GM18907 (cell line): ENCODE measurements at regions not wholly inside any gene's neighbourhood (a gene's known extent, or its start where the extent isn't known, plus 50 kb on each side); places are given as distances from the start of the nearest gene placed in this dataset.

Experiments used
- ATAC-seq: cut with Tn5 transposase; IDR thresholded peaks from one replicate; pipeline ENCODE4 v1.9.1; 2021; ENCODE audit warnings: mild to moderate bottlenecking, moderate library complexity; ENCODE audit not compliant: unreplicated experiment

- no peak for ATAC-seq
Measured at GRCh38 chr16:6453742-6454141, 878.9 kb upstream of the RBFOX1 start.

DNA sequence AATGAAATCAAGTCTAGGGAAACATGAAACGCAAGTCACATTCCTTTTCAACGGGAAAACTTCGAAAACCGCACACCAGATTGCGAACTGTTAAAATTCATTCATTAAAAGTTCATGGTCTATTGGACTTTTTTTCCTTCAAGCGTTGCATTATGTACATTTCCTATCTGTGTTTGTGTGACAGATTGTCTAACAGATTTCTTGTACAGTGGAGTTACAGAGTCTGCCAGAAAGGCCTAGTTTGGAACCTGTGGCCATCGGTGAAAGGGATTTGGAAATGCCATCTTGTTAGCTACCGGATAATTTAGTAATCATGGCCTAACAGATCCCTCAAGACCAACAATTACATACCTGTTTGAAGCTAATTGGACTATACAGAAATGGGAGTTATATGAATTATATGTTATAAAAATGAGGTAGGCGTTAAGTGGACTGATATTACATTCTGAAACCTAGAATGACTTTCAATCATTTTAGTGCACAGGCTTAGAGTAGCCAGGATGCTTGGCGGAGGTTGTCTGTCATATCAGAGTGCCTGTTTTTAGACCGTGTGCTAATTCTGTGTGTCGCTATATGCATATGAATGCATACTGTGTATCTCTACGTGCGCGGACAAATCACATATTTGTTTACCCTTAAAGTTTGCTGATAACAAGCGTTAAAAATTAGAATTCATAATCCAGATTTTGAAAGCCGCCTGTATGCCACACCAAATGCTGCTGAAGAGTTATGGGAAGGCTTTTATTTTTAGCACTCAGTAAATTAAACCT lies 885.4 kb upstream of the RBFOX1 start:
- ATAC-seq, result no peak

DNA sequence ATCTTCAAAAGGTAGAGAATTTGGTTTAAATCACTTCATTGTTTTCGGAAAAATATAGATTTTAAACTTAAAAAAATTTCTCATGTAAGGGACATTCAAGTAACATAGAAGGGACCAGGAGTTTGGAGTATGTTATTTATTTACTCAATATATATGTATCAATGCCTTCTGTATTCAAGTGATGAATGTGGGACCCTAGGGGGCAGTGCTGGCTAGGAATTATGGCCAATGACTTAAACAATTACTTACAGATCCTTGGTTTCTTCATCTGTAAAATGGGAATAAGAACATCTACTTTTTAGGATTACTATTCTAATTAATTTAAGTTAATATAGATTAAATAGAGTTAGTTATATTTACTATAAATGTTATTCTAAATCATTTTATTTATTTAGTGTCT lies 886.3 kb upstream of the RBFOX1 start:
- ATAC-seq, result no peak

DNA sequence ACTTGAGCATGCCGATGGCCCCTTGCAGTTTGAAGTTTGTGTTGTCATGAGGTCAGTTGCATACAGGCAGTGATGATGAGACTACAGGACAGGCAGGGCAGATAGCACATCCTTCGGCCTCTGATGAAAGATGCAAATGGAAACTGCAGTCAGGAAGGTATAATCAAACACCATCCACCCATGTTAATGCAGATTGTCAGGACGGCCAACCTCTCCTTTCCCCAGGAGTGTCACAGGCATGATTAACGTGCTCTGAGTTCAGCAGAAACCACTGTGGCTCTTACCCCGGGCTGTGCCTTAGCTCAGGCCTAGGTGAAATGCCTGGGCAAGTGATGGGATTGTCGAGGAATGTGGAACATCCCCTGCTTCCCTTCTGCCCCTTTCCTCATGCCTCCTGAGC lies 893.5 kb upstream of the RBFOX1 start:
- ATAC-seq, result no peak

- ATAC-seq, result no peak
Measured at GRCh38 chr16:6428861-6429260, 903.8 kb upstream of the RBFOX1 start.

GRCh38 chr16:6427621-6428020 lies 905.0 kb upstream of the RBFOX1 start:
- ATAC-seq, result no peak

GRCh38 chr16:6407596-6407995 lies 925.0 kb upstream of the RBFOX1 start:
- ATAC-seq, result no peak

- no peak for ATAC-seq
Measured at GRCh38 chr16:6406028-6406427, 926.6 kb upstream of the RBFOX1 start.

DNA sequence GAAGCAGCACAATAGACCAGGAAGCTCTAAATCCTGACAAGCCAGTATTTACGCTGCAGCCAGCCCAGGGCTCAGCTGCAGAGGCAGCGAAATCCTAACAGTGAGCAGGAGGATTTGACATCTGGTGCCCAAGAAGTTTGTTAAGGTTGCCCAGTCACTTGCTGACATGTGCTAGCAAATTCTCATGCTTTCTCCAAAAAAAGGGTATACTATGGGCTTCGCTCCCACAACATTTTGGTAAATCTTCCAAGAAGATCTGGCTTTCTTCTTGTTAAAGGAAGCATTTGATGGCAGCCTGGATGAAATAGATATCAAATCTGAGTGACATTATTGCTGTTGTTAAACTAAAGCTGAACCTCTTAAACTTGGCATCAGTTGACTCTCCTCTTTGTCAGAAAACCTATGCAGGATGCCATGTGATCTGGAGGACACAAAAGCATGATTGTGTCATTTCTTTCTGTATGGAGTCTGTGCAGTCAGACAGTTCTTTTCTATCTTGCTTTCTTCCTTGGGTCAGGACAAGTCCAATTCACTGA lies 949.7 kb upstream of the RBFOX1 start:
- no peak for ATAC-seq

DNA sequence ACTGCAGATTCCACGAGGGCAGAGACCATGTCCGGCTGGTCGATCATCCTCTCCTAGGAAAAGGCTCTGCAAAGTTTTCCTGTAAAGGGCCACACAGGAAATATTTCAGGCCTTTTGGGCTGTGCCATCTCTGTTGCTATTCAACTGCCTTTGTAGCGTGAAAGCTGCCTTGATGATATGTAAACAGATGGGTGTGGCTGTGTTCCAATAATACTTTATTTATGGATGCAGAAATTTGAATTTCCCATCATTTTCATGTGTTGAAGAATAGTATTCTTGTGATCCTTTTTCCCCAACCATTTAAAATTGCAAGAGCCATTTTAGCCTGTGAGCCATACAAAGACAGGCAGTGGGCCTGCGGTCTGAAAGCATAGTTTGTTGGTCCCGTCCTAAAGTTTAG lies 950.7 kb upstream of the RBFOX1 start:
- no peak for ATAC-seq

GRCh38 chr16:6377956-6378355 lies 954.7 kb upstream of the RBFOX1 start:
- ATAC-seq, result no peak

DNA sequence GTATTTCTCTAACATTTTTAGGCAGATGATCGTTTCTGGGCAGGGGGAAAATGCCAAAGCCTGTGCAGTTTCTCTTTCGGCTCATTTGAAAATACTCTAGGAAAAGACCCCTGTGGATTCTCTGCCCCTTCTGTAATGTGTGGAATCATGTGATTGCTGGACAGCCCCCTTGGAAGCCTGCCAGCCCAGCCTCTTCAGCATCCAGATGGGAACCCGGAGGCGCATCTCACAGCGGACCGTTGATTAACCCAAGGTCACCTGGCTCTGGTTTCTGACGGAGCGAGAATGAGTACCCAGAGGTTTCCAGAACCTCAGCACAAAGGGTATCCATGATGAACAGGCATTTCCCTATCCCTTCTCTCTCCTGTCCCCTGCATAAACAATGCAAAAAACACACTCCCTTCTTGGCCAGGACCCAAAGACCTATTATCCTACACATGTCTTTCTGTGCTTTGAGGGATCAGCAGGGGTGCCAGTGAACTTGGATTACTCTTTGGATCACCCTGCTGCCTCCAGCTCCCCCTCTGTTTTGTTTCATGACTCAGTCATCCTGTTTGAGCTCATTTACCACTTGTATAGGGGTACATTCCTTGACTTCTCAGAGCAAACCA lies 957.1 kb upstream of the RBFOX1 start:
- ATAC-seq, result no peak

GRCh38 chr16:6374821-6375220 lies 957.8 kb upstream of the RBFOX1 start:
- no peak for ATAC-seq

- ATAC-seq, result no peak
Measured at GRCh38 chr16:6364846-6365245, 967.8 kb upstream of the RBFOX1 start.

GRCh38 chr16:6363896-6364607 lies 968.6 kb upstream of the RBFOX1 start:
- ATAC-seq, result no peak

- ATAC-seq, result no peak
Measured at GRCh38 chr16:6363396-6363795, 969.2 kb upstream of the RBFOX1 start.

- no peak for ATAC-seq
Measured at GRCh38 chr16:6362321-6362720, 970.3 kb upstream of the RBFOX1 start.

DNA sequence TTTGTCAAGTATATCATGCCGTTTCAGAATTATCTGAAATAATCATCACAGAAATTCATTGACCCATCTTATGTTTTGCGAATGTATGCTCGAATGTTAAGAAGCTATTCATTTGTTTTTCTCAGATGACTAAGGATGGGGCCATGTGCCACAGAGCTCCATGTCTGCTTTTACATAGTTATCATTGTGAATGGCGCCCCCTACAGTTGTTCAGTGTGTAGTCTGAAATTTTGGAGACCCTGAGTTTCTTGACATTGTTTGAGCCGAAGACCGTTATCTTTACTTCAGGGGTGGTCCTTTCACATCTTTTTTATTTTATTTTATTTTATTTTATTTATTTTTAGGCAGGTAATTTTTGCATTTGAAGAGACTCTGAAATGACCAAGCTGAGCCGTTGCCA lies 972.0 kb upstream of the RBFOX1 start:
- ATAC-seq, result no peak

GRCh38 chr16:6356911-6357310 lies 975.7 kb upstream of the RBFOX1 start:
- ATAC-seq, result no peak

- no peak for ATAC-seq
Measured at GRCh38 chr16:6349725-6350124, 982.9 kb upstream of the RBFOX1 start.

- ATAC-seq, result no peak
Measured at GRCh38 chr16:6345090-6345489, 987.6 kb upstream of the RBFOX1 start.

DNA sequence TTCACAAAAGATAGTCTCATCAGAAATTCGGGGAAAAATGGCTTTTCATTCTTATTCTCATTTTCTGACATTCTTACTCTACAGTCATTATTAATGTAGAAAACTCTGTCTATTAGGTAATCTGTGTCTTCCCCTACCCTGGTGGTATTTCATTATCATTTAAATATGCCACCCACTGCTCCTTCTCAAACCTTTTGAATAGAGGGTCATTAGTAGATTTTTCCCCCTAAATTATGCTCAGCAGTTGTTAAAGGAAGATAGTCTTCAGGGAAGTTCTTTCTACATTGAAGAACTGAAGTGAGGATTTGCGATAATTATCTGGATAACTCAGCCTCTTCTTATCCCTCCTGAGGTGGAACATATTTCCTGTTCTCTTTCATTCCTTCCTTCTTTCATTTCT lies 989.5 kb upstream of the RBFOX1 start:
- no peak for ATAC-seq
